IMR-90 (cell line): ENCODE measurements at regions not wholly inside any gene's neighbourhood (a gene's known extent, or its start where the extent isn't known, plus 50 kb on each side); places are given as distances from the start of the nearest gene placed in this dataset.

Experiments used
- ATAC-seq: fragments of 200-7000 bp; cut with Tn5 transposase; 2 replicates; pipeline ENCODE4 v1.9.1; 2020; ENCODE audit warnings: low read depth, mild to moderate bottlenecking, moderate library complexity
- BruUV-seq: library from RNA; stranded (reverse); fragments of 400-500 nt; replicated peaks from 2 replicates; lab custom pipeline; 2021; lab: Mats Ljungman, UMichigan
- CTCF ChIA-PET: fragments of 300-600 bp; formaldehyde crosslinking; extraction: SDS; loops from one replicate; lab custom pipeline; 2021; ENCODE audit warnings: antibody characterized with exemption; lab: Yijun Ruan, JAX
- POLR2A ChIA-PET: fragments of 300-600 bp; sonication (Branson Sonifier 250); formaldehyde crosslinking; loops from one replicate; lab custom pipeline; 2022; ENCODE audit warnings: antibody characterized with exemption; ENCODE audit not compliant: unreplicated experiment; lab: Charles Lee
- DNase-seq: peaks from one replicate; pipeline ENCODE4 v3.0.0; 2013
- H2AFZ ChIP-seq: replicated peaks from 2 replicates; pipeline ENCODE3; 2013; ENCODE audit warnings: low read length, mild to moderate bottlenecking; ENCODE audit not compliant: poor library complexity
- H2AK5ac ChIP-seq: 2 replicates; pipeline ENCODE4 v1.6.1; 2013; ENCODE audit warnings: low read depth, low read length, inconsistent platforms
- H2AK9ac ChIP-seq: replicated peaks from 2 replicates; pipeline ENCODE3; 2013; ENCODE audit warnings: mild to moderate bottlenecking, low read depth, low read length, moderate library complexity; ENCODE audit not compliant: poor library complexity
- H2BK120ac ChIP-seq: 2 replicates; pipeline ENCODE4 v1.6.1; 2013; ENCODE audit warnings: low read depth, low read length, inconsistent platforms
- H2BK15ac ChIP-seq: 3 replicates; pipeline ENCODE4 v1.6.1; 2013; ENCODE audit warnings: low read depth, low read length, inconsistent platforms
- H2BK20ac ChIP-seq: 2 replicates; pipeline ENCODE4 v1.6.1; 2013; ENCODE audit warnings: low read depth, mild to moderate bottlenecking, inconsistent platforms, low read length, moderate library complexity
- H2BK5ac ChIP-seq: 2 replicates; pipeline ENCODE4 v1.6.1; 2013; ENCODE audit warnings: mild to moderate bottlenecking, low read depth, low read length, inconsistent platforms; ENCODE audit not compliant: poor library complexity, severe bottlenecking
- H3K14ac ChIP-seq: replicated peaks from 2 replicates; pipeline ENCODE4 v1.6.1; 2013; ENCODE audit warnings: low read depth, low read length, inconsistent platforms
- H3K18ac ChIP-seq: 2 replicates; pipeline ENCODE4 v1.6.1; 2013; ENCODE audit warnings: low read depth, low read length, control low read depth
- H3K23ac ChIP-seq: 2 replicates; pipeline ENCODE4 v1.6.1; 2013; ENCODE audit warnings: low read depth, low read length, inconsistent platforms
- H3K27ac ChIP-seq: 2 replicates; pipeline ENCODE4 v1.5.1; 2013; ENCODE audit warnings: mild to moderate bottlenecking, control low read depth, low read length; ENCODE audit not compliant: insufficient read depth
- H3K27me3 ChIP-seq: 2 replicates; pipeline ENCODE4 v1.6.1; 2013; ENCODE audit warnings: low read length; ENCODE audit not compliant: control insufficient read depth, insufficient read depth
- H3K36me3 ChIP-seq: 2 replicates; pipeline ENCODE4 v1.6.1; 2013; ENCODE audit warnings: low read length, mixed read lengths; ENCODE audit not compliant: control insufficient read depth, insufficient read depth
- H3K4ac ChIP-seq: 2 replicates; pipeline ENCODE4 v1.6.1; 2013; ENCODE audit warnings: low read depth, low read length, inconsistent platforms
- H3K4me1 ChIP-seq: 2 replicates; pipeline ENCODE4 v1.6.1; 2013; ENCODE audit warnings: low read length, mixed read lengths; ENCODE audit not compliant: control insufficient read depth, insufficient read depth
- H3K4me2 ChIP-seq: 2 replicates; pipeline ENCODE4 v1.6.1; 2013; ENCODE audit warnings: low read depth, mild to moderate bottlenecking, control low read depth, low read length, moderate library complexity
- H3K4me3 ChIP-seq: 2 replicates; pipeline ENCODE4 v1.5.1; 2013; ENCODE audit warnings: low read depth, mild to moderate bottlenecking, control low read depth, low read length, moderate library complexity; ENCODE audit not compliant: insufficient read depth
- H3K56ac ChIP-seq: 2 replicates; pipeline ENCODE4 v1.6.1; 2013; ENCODE audit warnings: low read length, inconsistent platforms; ENCODE audit not compliant: insufficient read depth; ENCODE audit errors: extremely low read depth
- H3K79me1 ChIP-seq, 2 experiments: 2 replicates each; pipeline ENCODE4 v1.6.1; 2013; ENCODE audit warnings: low read length in 2 of 2, inconsistent platforms in 1 of 2, low read depth in 1 of 2
- H3K9ac ChIP-seq: 2 replicates; pipeline ENCODE4 v1.6.1; 2013; ENCODE audit warnings: low read depth, low read length, control low read depth
- H3K9me1 ChIP-seq: 2 replicates; pipeline ENCODE4 v1.6.1; 2013; ENCODE audit warnings: low read length, inconsistent platforms; ENCODE audit not compliant: insufficient read depth
- H3K9me3 ChIP-seq: 2 replicates; pipeline ENCODE4 v1.6.1; 2013; ENCODE audit warnings: low read length; ENCODE audit not compliant: control insufficient read depth, insufficient read depth
- H4K20me1 ChIP-seq: 2 replicates; pipeline ENCODE4 v1.6.1; 2013; ENCODE audit warnings: low read length, inconsistent platforms; ENCODE audit not compliant: insufficient read depth
- H4K5ac ChIP-seq: 2 replicates; pipeline ENCODE4 v1.6.1; 2013; ENCODE audit warnings: mild to moderate bottlenecking, low read depth, low read length, control low read depth
- H4K8ac ChIP-seq, 2 experiments: 2 replicates each; pipeline ENCODE4 v1.6.1; 2013; ENCODE audit warnings: low read depth in 2 of 2, low read length in 2 of 2, control low read depth in 1 of 2, inconsistent platforms in 1 of 2
- H4K91ac ChIP-seq: 2 replicates; pipeline ENCODE4 v1.6.1; 2013; ENCODE audit warnings: low read depth, low read length, inconsistent platforms; ENCODE audit not compliant: insufficient read depth
- CEBPB ChIP-seq: IDR thresholded peaks from 2 replicates; pipeline ENCODE4 v1.6.1; 2012; ENCODE audit warnings: low read depth, low read length, improper control_type of control experiment
- CHD1 ChIP-seq: IDR thresholded peaks from 2 replicates; pipeline ENCODE4 v1.6.1; 2012; ENCODE audit warnings: low read depth, low read length, improper control_type of control experiment
- CTCF ChIP-seq: conservative IDR thresholded peaks from 2 replicates; pipeline ENCODE4 v1.5.1; 2012; ENCODE audit warnings: mild to moderate bottlenecking, low read depth, low read length, improper control_type of control experiment
- MXI1 ChIP-seq: IDR thresholded peaks from 2 replicates; pipeline ENCODE4 v1.6.1; 2012; ENCODE audit warnings: low read depth, mild to moderate bottlenecking, low read length, moderate library complexity, borderline replicate concordance
- USF2 ChIP-seq: fragments of 150-350 bp; IDR thresholded peaks from 2 replicates; pipeline ENCODE4 v1.6.1; 2017; ENCODE audit warnings: mild to moderate bottlenecking, antibody characterized with exemption, low read length, low read depth
- WGBS, 2 experiments: methylation state at CpG; one replicate each; pipeline versions ENCODE4 v1.1.5 to v1.1.7; 2013; ENCODE audit warnings: missing lambda C conversion rate in 2 of 2; ENCODE audit not compliant: insufficient read length in 1 of 2; ENCODE audit errors: extremely low coverage in 2 of 2; 5-methylcytosine and 5-hydroxymethylcytosine counted together
- dilution Hi-C: fragments of 300-500 bp; cut with HindIII; formaldehyde crosslinking; loops from one replicate; pipeline ENCODE4 v1.14.3; 2018; ENCODE audit warnings: low sequenced_read_pairs; ENCODE audit not compliant: unreplicated experiment
- in situ Hi-C: fragments of 300-500 bp; cut with MboI; formaldehyde crosslinking; loops from 3 replicates; pipeline ENCODE4 v1.14.3; 2019; ENCODE audit warnings: low sequenced_read_pairs, inconsistent platforms, mixed read lengths
- intact Hi-C: fragments of 100-400 bp; cut with micrococcal nuclease; formaldehyde crosslinking; loops from 2 replicates; pipeline ENCODE4 v1.10.0; 2022

GRCh38 chr1:209266590-209267205 is 316.8 kb upstream of the CAMK1G start:
- no peaks in the 10 kb centered on the region for H4K20me1 ChIP-seq
- no peak overlapping the region for H4K91ac ChIP-seq
- WGBS, 2 experiments = 5% methylated on average over 4 of the region's 5 CpGs; no CpG with 5 or more reads in 1 of the 2 experiments
- CTCF ChIA-PET = interaction anchor here (1.6 kb wide), 1 partner anchor 18 kb away, joined by 3 read pairs; no protein-coding TSS in a partner anchor
- no peaks in the 10 kb centered on the region for H3K36me3 ChIP-seq
- no peaks in the 10 kb centered on the region for H3K4me1 ChIP-seq
- H3K9me3 ChIP-seq = no peaks in the 10 kb centered on the region
- no peak overlapping the region for H2AK9ac ChIP-seq
- DNase-seq (peak; percentile 2), ATAC-seq (no peak)
- intact Hi-C loops = no loop called here
- TF ChIP-seq USF2 = no peak
- TF ChIP-seq CTCF = no peak
- no peak for TF ChIP-seq MXI1
- TF ChIP-seq CEBPB = no peak
- TF ChIP-seq CHD1 = no peak
- H3K9ac ChIP-seq = no peak overlapping the region
- H2AK5ac ChIP-seq = no peak overlapping the region
- no peak overlapping the region for H4K8ac ChIP-seq
- H3K4ac ChIP-seq = no peak overlapping the region
- POLR2A ChIA-PET = no interaction called here
- no peak overlapping the region for H3K56ac ChIP-seq
- no peak overlapping the region for H3K4me3 ChIP-seq
- no peak overlapping the region for H3K14ac ChIP-seq
- H3K9me1 ChIP-seq = no peaks in the 10 kb centered on the region
- H2BK120ac ChIP-seq = no peak overlapping the region
- no peak overlapping the region for H2BK20ac ChIP-seq
- BruUV-seq = no TSS peak
- H4K5ac ChIP-seq = no peak overlapping the region
- no peak overlapping the region for H3K27ac ChIP-seq
- no peak overlapping the region for H2BK15ac ChIP-seq
- H3K4me2 ChIP-seq = no peak overlapping the region
- dilution Hi-C loops = no loop called here
- H3K23ac ChIP-seq = no peak overlapping the region
- in situ Hi-C loops = no loop called here
- no peak overlapping the region for H2AFZ ChIP-seq
- H2BK5ac ChIP-seq = no peak overlapping the region
- H3K18ac ChIP-seq = no peak overlapping the region
- no peaks in the 10 kb centered on the region for H3K27me3 ChIP-seq
- H3K79me1 ChIP-seq = no peaks in the 10 kb centered on the region
